ENCODE measurements at regions not wholly inside any gene's neighbourhood (a gene's known extent, or its start where the extent isn't known, plus 50 kb on each side); places are given as distances from the start of the nearest gene placed in this dataset.
A peak's percentile ranks its signal among the peaks of the same experiment; 100 is the strongest.
"Not testable (repeated sequence)": the region's sequence is repeated elsewhere in the genome, so short reads cannot be mapped to it uniquely, and the experiment has no call there.

DNA sequence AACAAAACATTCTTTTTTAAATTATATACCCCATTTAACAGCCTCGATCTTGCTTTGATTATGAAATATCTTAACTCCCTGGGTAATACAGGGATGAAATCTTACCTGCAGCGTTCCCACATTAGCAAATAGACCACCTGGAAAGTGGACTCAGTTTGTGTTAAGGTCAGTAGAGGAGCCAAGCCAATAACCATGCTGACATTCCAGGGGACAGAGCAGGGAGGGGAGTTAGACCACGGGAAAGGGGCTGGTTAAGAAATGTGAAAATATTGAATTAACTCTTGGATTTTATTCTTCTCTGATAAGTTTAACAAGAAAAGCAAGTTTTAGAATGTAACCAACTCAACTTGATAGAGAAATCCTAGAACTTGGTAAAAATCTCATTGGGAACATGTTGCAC, 144.9 kb upstream of the CLEC14A start:
- DNase-seq = no peak

DNA sequence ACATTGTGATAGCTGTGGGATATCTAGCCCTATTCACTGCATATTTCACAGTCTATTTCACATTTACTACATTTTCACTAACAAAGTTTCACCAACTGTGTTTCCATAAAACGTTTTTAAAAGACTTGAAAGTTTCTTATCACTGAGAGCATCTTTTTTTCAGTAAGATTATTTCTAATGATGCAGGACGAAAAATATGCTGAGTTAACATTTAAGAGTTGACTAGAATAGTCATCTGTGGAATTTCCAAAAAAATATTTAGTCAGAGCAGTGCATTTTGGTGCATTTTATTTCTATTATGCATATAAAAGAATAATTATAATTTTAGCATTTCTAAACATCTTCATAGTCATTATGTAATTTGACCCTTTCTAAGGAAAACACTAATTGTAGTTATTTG, 143.8 kb upstream of the CLEC14A start:
- no peak for DNase-seq

DNA sequence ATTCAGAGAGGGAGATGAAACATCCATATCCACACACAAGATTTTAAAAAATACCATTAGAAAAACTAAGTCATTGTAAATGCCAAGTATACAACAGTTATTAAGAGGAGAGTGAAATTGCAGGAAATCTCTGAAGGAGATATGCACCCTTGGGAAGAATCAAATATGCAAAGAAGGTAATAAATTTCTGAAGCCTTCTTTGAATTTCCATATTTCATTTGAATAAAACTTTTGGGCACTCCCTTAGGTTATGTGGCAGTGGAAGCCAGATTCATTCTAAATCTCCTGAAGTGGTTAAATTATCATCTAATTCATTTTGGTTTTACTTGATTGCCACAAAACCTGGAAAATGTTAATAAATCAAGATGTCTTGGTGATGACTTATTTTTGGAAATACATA, 138.9 kb upstream of the CLEC14A start:
- no peak for DNase-seq

DNA sequence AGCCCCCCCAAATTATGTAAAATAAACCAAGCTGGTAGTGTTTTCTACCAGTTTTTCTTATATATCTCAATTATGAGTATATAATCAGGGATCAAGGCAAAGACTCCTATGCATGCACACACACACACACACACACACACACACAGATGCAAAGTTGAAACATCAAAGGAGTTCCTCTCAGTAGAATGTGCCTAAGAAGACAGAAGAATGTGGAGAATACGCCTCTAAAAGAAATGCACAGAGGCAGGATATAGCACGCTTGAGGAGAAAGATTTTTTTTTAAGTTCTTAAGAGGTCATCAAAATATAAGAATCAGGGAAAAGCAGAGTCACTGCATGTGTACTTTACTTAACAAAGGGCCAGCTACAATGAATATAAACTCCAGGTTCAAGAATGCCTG, 138.2 kb upstream of the CLEC14A start:
- no peak for DNase-seq

DNA sequence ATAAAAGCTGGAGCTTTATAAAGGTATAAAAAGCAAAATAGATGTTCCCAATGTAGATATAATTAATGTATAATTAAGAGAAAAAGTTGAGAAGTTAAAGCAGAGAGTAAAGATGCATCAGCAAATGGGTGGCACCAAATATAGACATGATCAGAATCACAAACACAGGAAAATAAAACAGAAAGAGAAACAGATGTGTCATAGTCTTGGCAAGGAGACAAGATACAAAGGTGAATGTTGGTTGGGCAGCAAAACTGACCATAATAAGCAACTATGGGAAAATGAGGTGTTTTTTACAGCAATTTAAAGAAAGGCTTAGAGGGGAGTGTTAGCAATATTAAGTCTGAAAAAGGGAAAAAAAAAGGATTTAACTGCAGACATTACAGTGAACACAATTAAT, 135.4 kb upstream of the CLEC14A start:
- no peak for DNase-seq

DNA sequence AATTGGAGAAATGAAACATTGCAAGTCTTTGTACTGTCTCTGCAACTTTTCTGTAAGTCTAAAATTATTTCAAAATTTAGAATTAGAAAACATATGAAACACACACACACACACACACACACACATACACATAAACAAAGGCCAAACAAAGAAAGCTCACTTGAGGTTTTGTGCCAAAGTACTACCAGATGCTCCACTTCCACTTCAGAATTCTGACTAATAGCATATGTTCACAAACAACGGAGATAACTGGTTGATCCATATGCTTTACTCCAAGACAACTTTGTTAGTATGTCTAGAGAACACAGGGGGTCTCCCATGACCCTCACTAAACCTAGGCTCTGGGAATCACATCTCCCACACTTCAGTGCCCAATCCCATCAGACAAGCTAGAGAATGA, 133.8 kb upstream of the CLEC14A start:
- DNase-seq = peak; percentile 20

DNA sequence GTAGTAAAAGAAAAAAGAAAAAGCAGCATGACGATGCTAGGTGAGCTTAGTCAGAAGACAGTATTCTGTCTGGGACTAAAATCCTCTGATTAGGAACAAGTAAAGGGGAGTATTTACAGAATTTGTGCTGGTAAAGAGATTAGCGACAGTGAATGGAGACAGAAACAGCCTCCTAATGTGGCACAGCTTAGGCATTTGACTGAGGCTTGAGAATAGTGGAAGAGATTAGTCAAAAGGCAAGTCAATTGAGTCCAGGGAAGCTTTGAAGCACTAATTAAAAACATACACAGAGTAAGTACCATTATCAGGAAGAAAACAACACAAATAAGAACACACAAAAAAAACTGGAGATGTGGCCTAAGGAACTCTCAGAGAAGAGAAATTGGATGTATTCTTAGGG, 131.9 kb upstream of the CLEC14A start:
- DNase-seq = no peak

DNA sequence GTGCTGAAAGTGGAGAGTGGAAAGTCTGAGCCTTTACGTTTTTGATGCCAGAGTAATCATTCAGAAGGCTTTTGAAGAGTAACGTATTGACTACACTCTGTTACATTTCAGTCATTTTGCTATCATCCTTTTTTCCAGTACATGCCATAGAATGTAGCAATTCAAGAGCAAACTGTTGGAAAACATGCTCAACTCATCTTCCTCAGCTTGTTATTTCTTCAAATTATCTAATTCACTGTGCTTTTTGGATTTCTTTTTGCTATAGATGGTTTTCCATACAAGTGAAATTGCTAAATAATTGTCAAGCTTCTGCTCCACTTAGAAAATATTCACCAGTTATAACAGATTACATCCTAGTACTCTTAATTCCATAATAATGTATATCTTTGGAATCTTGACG, 129.9 kb upstream of the CLEC14A start:
- DNase-seq = no peak

DNA sequence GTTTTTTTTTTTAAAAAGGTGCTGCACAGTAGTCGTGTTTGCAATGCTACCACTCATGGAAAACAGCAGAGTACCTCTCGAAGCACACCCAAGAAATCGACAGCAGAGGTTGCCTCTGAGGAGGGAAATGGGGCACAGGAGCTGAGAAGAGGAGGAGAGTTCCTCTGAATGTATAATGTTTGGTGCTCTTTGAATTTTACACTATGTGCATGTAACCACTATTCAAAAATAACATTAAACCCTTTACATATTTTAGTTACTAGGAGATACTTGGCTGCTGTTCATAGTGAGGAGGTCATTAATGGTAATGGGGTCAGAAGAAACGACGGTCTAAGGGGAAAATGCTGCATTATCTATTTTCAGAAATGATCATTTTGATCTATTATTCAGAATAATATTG, 129.4 kb upstream of the CLEC14A start:
- no peak for DNase-seq

DNA sequence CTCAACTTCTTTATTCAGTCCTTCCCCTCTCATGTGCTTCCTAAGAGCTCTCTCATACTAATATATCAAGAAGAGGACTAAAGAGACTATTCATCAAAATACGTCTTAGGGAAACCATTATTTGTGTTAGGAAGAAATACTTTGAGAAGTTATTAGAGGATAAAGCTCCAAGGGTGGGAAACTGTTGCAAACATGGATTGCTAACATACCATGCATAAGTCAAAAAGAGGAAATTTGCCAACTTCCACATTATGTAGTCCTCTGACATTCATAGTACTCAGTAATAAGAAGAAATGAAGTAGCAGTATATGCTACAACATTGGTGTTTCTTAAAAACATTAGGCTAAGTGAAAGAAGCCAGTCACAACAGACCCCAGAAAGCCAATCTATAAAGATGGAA, 128.8 kb upstream of the CLEC14A start:
- DNase-seq = no peak

DNA sequence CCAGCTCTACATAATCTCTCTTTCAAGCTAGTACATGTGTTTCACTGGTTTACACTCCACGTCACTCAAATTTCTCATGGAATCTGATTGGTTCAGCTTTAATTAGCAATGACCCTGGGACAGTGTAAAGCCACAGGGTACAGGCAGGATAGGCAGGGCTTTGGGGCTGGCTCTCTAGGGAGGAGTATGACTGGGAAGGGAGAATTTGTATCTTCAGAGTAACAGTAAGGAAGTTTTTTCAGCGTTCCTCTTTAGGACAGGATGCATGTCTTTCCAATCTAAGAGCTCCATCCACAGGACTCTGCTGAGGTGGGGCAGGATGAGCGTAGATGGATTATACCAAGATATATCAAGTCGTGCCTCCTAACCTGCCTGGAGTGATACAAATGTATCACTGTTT, 112.0 kb upstream of the CLEC14A start:
- DNase-seq = no peak

DNA sequence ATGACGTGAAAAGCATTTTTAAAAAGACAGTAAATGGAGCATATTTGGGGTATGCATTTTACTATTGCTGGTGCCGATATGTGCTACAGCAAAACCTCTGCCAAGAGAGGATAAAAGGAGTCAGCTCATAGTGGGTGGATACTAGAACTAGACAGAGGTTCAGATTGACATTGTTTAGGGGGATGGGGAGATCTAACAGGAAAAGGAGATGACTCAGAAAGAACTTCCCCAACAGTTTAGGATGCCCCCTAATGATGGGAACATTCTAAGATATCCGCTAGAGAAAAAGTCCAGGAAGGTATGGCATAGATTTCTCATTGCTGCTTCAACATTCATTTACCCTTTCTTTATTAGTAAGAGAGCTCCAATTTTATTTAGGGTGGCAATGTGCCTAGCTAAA, 110.5 kb upstream of the CLEC14A start:
- DNase-seq = no peak

DNA sequence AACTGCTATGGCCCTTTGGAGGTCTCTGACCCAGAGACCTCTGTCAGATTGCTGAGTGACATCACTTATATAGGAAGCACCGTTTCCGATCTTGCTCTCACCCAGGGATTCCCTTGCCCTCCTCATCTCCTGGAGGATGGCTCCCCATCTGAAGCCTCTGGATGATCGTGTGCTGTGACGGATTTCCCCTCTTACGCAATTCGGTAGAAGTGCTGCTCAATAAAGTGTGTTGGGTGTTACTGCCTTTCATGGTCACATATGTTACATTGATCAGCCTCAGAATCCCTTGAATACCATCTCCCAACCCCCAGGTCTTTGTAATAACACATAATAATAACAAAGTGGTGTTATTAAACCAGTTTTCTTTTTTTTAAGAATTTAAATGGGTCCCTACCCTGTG, 107.3 kb upstream of the CLEC14A start:
- no peak for DNase-seq

DNA sequence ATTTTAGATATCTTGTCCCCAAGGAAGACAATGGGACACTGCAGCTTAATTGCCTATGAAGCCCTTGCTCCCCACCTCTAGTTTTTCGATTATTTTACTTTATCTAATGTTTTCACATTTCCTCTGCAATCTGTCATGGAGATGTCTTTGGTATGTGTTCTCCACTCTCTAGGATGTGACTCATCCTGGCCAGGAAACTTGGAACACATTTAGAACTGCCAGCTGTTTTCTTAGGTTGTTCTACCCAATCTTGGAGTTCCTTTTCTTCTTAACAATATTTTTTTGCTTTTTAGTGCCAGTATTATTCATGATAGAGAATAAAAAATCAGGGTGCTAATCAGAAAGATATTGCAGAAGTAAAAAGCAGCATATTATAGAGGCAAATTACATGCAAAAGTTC, 101.7 kb upstream of the CLEC14A start:
- DNase-seq = no peak

DNA sequence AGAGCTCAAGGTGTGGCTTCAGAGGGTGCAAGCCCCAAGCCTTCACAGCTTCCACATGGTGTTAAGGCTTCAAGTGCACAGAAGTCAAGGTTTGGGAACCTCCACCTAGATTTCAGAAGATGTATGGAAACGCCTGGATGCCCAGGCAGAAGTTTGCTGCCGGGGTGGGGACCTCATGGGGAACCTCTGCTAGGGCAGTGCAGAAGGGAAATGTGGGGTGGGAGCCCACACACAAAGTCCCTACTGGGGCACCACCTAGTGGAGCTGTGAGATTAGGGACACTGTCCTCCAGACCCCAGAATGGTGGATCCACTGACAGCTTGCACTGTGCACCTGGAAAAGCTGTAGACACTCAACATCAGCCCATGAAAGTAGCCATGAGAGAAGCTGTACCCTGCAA, 99.6 kb upstream of the CLEC14A start:
- DNase-seq = not testable (repeated sequence)

DNA sequence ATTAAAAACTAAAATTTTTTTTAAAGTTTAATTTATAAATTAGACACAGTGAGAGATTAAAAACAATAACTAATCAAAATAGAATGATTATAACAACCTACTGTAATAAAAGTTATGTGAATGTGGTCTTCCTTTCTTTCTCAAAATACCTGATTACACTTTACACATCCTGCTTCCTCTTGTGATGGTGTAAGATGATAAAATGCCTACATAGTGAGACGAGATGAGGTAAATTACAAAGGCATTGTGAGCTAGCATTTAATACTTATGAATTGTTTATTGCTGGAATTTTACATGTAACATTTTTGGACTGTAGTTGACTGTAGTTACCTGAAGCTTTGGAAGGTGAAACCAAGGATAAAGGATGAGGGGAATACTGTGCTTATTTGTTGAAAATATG, 94.2 kb upstream of the CLEC14A start:
- no peak for DNase-seq

DNA sequence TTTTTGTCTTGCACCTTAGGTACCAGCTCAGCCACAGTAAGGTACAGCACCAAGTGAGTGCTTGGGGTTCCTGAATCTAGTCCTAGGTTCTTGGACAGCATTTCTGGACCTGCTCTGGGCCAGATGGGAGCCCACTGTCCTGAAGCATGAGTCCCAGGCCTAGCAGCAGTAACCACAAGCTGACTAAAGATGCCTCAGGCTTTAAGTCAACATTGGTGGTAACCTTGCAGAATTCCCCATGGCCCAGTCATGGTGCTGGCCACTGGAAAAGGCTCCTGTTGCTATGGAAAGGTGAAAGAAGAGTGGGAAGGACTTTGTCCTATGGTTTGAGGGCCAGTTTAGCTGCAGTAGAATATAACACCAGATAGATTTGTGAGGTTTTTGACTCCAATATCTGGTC, 86.9 kb upstream of the CLEC14A start:
- no peak for DNase-seq

DNA sequence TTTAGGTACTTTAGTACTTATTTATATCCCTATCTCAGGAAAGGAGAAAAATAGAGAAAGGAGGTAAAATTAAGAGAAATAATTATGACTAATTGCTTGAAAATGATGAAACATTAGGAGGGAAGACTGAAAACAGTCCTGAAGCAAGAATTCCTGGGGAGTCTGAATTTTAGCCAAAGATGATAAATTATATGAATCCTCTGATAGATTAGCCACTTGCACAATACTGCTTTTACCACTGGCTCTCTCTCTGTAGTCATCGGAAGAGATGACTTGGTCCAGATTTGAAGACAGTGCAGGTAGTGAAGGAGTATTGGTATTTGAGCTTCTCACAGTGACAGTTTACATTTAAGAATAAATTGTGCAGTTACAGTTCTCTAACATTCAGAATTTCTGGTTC, 83.8 kb upstream of the CLEC14A start:
- DNase-seq = no peak

DNA sequence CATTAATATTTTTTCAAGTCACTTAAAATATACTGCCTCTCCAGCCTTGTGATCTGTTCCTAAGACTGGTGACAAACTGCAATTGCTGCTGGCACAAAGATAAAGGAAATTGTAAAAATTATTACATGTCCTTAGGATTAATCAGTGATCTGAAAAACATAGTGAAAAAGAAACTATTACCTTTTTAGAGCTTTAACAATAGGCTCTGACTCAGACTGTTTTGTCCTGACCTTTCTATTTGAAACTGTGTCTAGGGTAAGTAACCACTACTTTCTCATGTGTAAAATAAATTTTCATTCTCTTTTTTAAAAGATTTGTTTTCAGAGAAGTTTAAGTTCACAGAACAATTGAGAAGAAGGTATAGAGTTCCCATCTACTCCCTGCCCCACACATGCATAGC, 80.4 kb upstream of the CLEC14A start:
- DNase-seq = no peak

DNA sequence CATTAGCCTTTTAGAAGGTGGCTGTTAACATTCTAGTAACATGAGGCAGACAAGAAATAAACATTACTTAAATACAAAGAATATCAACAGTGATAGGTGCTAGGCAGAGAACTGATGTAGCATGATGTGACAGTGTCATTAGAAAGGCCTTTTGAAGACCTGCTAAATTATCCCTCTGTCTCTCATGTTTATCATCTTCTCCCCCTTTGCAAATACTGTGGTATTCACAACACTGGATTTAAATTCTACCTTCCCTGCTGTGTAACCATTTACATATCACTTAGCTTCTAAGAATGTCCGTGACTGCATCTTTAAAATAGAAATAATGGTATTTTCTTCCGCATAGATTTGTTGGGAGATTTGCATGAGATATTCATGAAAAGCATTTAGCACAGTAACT, 74.4 kb upstream of the CLEC14A start:
- DNase-seq = no peak

DNA sequence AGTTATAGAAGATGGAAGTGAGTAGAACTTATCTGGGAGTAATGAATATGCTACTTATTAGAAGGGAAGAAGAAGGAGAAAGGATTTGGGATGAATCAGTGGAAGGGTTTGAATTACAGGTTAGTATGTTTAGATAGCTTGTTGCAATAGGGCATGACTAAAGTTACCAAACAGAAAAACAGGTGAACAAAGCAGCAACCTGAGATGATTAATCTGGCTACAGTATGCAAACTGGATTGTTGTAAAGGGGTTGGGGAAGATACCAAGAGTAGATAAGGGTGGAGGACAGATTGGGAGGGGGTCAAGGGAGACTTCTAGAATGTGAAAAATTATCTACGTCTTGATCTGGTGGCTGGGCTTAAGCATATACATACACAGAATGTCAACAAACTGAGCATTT, 73.4 kb upstream of the CLEC14A start:
- DNase-seq = no peak

DNA sequence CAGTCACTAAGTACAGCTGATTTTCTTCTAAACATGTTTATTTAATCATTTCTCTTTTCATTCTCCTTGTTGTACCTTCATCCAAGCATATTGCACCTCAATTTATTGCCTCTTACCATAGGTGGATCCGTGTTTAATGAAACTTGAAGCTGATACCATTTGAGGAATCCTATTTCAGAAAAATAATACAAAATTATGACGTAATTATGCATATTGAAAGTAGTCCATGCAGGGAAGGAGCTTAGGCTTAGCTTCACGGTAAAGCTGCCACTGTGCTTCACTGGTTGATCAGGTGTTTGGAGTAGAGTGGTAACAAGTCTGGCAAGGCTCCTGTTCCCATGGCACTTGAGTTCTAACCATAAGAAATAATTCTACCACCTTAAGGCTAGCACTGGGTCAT, 61.0 kb upstream of the CLEC14A start:
- no peak for DNase-seq

DNA sequence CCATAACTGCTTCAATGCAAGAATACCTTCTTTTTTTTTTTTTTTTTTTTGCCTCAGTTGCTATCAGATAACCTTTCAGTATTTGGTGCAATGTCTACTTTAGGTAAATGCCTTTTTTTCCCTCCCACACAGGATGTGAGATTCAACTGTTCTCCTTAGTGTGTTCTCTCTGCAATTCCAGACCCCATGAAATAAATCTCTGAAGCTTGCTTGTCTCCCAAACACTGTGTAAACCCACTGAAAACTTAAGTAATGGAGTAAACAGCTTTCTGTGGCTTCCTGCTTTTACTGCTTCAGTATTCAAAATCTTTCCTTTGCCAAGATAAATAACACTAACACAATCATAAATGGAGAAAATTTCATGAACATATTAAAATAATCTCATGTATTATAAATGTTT, 55.8 kb upstream of the CLEC14A start:
- DNase-seq = no peak

DNA sequence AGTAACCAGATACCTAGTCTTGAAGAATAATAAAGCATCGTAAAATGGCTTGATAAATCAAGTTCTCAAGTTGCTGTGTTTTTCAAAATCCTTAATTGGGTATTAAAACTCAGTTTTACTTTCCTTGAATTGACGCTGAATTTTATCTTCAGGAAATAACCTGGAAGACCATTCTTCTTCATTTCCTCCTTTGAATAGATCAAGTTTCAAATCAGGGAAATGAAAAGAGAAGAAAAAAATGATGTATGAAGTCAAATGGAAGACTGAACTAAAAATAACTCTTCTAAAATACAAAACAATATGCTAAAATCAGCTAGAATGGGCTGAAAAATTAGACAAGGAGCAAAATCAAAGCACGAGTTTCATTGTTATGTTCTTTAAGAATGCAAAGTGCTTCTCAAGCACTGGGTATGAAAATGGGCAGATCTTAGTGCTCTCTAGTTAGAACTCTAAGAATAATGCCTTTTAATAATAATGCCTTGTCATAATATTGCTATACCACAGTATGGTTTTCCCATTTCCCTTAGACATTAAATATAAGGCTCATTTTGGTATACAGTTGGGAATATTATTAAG, 54.6 kb upstream of the CLEC14A start:
- no peak for DNase-seq

DNA sequence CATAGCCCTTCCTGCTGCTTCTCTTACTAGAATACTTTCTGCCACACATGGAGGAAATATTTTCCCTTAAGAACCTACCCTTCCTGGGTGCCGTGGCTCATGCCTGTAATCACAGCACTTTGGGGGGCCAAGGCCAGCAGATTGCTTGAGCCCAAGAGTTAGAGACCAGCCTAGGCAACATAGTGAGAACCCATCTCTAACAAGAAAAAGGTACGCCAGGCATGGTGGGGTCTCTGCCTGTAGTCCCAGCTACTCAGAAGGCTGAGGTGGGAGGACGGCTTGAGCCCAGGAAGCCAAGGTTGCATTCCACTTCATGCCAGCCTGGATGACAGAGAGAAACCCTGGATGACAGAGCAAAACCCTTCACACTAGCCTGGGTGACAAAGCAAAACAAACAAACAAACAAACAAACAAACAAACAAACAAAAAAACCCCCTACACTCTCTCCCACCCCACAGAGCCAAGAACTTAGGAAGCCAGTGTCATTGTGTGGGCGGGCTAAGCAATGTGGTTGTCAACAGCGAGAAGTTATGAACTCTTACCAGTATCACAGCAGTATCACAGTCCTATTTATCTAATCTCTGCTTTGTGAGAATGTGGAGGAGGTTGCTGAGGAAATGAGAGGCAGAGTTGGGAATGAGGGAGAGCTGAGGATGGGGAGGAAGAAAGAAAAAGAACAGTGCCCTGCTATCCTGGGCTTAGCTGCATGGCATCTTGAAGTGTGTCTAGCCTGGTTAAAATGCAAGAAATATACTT, 53.8 kb upstream of the CLEC14A start:
- DNase-seq = no peak

All from hindlimb muscle (tissue), 1 donor.